ENCODE measurements at regions not wholly inside any gene's neighbourhood (a gene's known extent, or its start where the extent isn't known, plus 50 kb on each side); places are given as distances from the start of the nearest gene placed in this dataset.

- no peak for DNase-seq
Observed at GRCh38 chr2:104416339-104417000, 437.4 kb upstream of the POU3F3 start.

- no peak for DNase-seq
Observed at GRCh38 chr2:104420420-104420819, 433.5 kb upstream of the POU3F3 start.

- DNase-seq = no peak
Observed at GRCh38 chr2:104420953-104421352, 433.0 kb upstream of the POU3F3 start.

- DNase-seq = no peak
Observed at GRCh38 chr2:104425850-104426595, 427.9 kb upstream of the POU3F3 start.

- no peak for DNase-seq
Observed at GRCh38 chr2:104428155-104428554, 425.8 kb upstream of the POU3F3 start.

GRCh38 chr2:104429639-104430358, 424.1 kb upstream of the POU3F3 start:
- no peak for DNase-seq

- no peak for DNase-seq
Observed at GRCh38 chr2:104430359-104430740, 423.6 kb upstream of the POU3F3 start.

DNA sequence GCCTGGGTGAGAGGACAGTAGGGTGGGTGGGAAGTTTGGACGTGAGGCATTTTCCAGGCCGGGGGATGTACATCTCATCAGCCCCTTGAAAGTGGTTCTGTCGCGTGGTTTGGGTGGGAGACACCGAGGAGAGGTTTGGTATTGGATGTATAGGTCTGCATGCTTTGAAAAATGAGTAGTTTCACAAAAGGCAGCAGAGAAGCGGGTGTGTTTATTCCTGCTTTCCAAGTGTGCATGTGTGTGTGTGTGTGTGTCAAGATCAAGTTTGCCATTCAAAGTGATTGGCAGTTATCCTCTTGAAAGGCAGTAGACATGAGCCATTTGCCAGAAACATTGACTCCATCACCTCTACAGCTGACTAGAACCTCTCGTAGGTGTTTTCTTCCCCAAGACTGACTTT, 423.1 kb upstream of the POU3F3 start:
- no peak for DNase-seq

DNA sequence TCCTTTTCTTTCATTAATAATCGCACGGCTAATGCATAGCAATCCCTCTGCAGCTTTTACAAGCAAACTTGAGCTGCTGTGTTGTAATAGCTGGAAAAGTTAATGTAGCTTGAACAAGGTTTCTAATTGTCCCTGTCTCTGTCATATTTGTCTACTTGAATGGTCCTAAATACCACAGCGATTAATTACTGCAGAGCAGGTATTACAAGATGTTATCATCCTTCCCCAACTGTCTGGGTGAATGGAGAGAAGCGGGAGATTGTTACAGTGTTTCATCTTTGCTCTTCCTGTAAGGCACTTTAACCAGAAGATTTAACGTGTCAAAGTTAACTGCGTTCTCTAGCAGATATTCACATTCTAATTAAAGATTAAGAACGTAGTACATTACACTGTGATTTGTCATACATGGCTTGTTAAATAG, 422.2 kb upstream of the POU3F3 start:
- DNase-seq = no peak

GRCh38 chr2:104432401-104432800, 421.5 kb upstream of the POU3F3 start:
- DNase-seq = no peak

GRCh38 chr2:104432991-104433390, 420.9 kb upstream of the POU3F3 start:
- DNase-seq = no peak

DNA sequence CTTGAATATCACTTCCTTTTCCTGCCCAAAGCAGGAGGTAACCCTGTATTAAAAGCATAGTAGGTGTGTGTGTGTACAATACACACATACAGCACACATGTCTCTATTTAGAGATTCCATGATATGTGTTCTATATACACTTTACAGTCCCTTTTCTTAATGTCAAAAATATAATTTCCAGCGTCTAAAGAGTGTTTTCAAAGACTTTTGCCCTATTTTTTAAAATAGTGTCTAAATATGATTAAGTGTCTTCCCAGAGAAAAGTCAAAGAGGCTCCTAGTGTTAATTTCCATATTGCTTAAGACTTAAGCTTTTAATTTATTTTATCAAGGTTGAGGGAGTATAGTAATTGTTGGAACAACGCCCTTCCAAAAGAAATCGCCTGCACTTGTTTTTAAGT, 420.3 kb upstream of the POU3F3 start:
- DNase-seq = no peak

DNA sequence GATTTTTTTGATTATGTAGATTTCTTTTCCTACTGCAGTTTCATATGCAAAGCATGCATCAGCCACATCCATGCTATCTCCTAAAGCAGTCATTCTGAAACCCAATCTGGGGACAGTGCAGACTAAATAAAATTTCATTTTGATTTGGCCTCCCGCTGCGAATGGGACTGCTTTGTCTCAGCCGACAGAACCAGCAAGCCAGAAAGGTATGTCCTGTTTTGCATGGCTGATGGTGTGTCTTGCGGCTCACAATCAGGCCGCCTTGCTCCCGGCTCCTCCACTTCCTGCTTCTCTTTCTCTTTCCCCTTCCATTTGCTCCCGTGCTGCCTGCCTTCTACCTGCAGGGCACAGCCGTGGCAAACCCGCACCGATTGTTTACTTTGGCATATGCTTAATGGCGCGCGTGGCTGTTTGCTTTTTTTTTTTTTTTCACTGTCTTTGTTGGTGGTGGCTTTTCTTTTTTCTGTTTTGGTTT, 419.6 kb upstream of the POU3F3 start:
- DNase-seq = no peak

DNA sequence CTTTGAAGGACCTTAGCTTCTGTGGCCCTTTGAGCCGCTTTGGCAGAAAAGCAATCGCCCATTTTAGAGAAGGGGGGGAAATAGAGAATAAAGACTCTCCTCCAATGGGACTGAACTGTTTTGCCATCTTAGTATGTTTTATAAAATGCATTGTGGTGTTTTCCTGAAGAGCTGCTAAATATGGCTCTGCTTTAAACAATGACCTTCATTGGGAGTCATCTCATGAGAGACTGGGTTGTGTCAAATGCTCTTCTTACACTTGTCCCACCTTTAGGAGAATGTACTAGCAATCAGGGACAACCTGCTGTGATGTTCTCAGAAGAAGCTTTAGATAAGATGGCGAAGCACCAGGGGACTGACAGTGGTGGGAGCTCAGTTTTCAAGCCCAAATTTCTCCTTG, 418.9 kb upstream of the POU3F3 start:
- no peak for DNase-seq

- DNase-seq = no peak
Observed at GRCh38 chr2:104438481-104438880, 415.4 kb upstream of the POU3F3 start.

DNA sequence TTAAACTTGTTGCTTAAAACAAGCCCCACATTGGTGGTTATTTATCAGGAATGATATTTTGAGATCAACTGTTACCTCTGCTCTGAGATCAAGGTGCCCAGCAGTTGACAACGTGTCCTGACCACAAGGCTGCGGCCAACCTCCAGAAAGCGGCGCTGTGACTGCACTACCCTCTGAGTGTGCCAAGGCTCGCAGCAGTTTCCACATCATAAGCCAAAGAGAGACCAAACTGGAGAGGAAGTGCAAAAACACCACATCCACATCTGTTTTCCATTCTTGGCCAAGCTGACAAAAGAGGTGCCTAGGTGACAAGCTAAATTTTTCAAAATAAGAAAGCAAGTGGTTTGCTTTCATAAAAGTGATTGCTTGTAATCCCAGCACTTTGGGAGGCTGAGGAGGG, 410.8 kb upstream of the POU3F3 start:
- DNase-seq = no peak

GRCh38 chr2:104444392-104444791, 409.5 kb upstream of the POU3F3 start:
- no peak for DNase-seq

- no peak for DNase-seq
Observed at GRCh38 chr2:104444889-104445288, 409.0 kb upstream of the POU3F3 start.

GRCh38 chr2:104447831-104448434, 406.0 kb upstream of the POU3F3 start:
- DNase-seq = no peak

GRCh38 chr2:104448661-104449440, 405.1 kb upstream of the POU3F3 start:
- DNase-seq = no peak

- no peak for DNase-seq
Observed at GRCh38 chr2:104452558-104452957, 401.4 kb upstream of the POU3F3 start.

GRCh38 chr2:104462731-104463130, 391.2 kb upstream of the POU3F3 start:
- DNase-seq = no peak

DNA sequence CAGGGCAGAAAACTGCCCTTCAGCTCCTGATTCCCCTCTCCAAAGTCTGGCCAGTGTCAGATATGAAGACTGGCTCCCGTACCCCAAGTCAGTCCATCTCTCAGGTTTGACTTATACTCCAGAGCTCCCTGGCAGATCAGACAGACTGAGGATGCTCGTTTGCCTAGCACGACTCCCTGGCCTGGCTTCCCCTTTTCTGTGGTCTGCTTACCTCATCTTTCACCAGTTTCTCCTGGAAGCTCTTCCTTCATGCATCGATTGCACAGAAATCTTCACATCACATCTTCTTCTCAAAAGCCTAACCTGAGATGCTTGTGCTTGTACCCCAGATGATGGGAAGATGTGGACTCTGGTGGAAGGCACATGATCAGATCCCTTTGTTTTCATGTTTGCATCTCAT, 387.9 kb upstream of the POU3F3 start:
- DNase-seq = no peak
